GM18519 (cell line): ENCODE measurements at regions not wholly inside any gene's neighbourhood (a gene's known extent, or its start where the extent isn't known, plus 50 kb on each side); places are given as distances from the start of the nearest gene placed in this dataset.
"Not testable (repeated sequence)": the region's sequence is repeated elsewhere in the genome, so short reads cannot be mapped to it uniquely, and the experiment has no call there.

Experiments
- ATAC-seq: cut with Tn5 transposase; IDR thresholded peaks from one replicate; pipeline ENCODE4 v1.9.1; 2021; ENCODE audit warnings: mild to moderate bottlenecking, moderate library complexity; ENCODE audit not compliant: unreplicated experiment, low FRiP score

GRCh38 chr10:125259651-125260050, 99.3 kb upstream of the CTBP2 start:
- ATAC-seq: no peak

GRCh38 chr10:125258676-125259075, 98.3 kb upstream of the CTBP2 start:
- no peak for ATAC-seq

- ATAC-seq: no peak
These were observed 97.3 kb upstream of the CTBP2 start for GRCh38 chr10:125257521-125258108.

- ATAC-seq: no peak
These were observed 95.7 kb upstream of the CTBP2 start for GRCh38 chr10:125256026-125256425.

GRCh38 chr10:125252937-125253336, 92.6 kb upstream of the CTBP2 start:
- ATAC-seq: no peak

GRCh38 chr10:125250834-125251233, 90.5 kb upstream of the CTBP2 start:
- ATAC-seq: not testable (repeated sequence)

GRCh38 chr10:125249948-125250347, 89.6 kb upstream of the CTBP2 start:
- no peak for ATAC-seq

- no peak for ATAC-seq
These were observed 88.1 kb upstream of the CTBP2 start for GRCh38 chr10:125248489-125248888.

GRCh38 chr10:125247576-125247975, 87.2 kb upstream of the CTBP2 start:
- ATAC-seq: no peak

- ATAC-seq: no peak
These were observed 83.3 kb upstream of the CTBP2 start for GRCh38 chr10:125243532-125244253.

- ATAC-seq: no peak
These were observed 78.3 kb upstream of the CTBP2 start for GRCh38 chr10:125238682-125239081.

GRCh38 chr10:125236091-125236490, 75.7 kb upstream of the CTBP2 start:
- ATAC-seq: no peak

GRCh38 chr10:125235093-125236069, 75.0 kb upstream of the CTBP2 start:
- no peak for ATAC-seq

GRCh38 chr10:125234576-125234975, 74.2 kb upstream of the CTBP2 start:
- ATAC-seq: not testable (repeated sequence)

- no peak for ATAC-seq
These were observed 73.4 kb upstream of the CTBP2 start for GRCh38 chr10:125233726-125234125.

- ATAC-seq: no peak
These were observed 72.5 kb upstream of the CTBP2 start for GRCh38 chr10:125232841-125233240.

- ATAC-seq: no peak
These were observed 71.6 kb upstream of the CTBP2 start for GRCh38 chr10:125231813-125232475.

- ATAC-seq: no peak
These were observed 70.9 kb upstream of the CTBP2 start for GRCh38 chr10:125231116-125231812.

- ATAC-seq: no peak
These were observed 69.9 kb upstream of the CTBP2 start for GRCh38 chr10:125230251-125230650.
